ENCODE measurements at regions not wholly inside any gene's neighbourhood (a gene's known extent, or its start where the extent isn't known, plus 50 kb on each side); places are given as distances from the start of the nearest gene placed in this dataset.

- no peak for TF ChIP-seq CTCF (IDR thresholded peaks at IDR 0.05)
- no peak for TF ChIP-seq POLR2A (IDR thresholded peaks at IDR 0.05)
These were observed 253.3 kb downstream of the MRPS30 start for GRCh38 chr5:45062044-45062443.
